ENCODE measurements at regions not wholly inside any gene's neighbourhood (a gene's known extent, or its start where the extent isn't known, plus 50 kb on each side); places are given as distances from the start of the nearest gene placed in this dataset.

DNA sequence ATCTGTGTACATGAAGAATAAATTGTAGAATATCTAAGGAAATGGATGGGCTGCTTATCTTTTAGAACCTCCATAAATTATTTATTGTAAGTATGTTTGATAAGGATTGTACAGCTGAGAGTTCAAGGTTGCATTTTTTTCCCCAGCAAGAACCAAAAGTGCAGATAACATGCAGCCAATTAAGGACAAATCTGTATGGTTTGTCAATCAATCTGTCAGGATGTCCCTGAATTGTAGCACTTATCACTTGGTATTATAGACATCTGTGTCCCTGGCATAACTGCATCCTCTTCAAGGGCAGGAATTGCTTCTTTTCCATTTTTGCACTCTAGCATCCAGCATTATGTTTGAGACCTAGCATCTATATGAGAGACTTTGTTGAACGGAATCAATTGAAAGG lies 95.4 kb upstream of the IGFBP7 start:
- Histone ChIP-seq H3K4me1 (ENCODE audit: control insufficient read depth, low read length) (no peaks in the 10 kb centered on the region), H3F3A (ENCODE audit: control insufficient read depth, insufficient read depth) (no peaks in the 10 kb centered on the region), H3K79me2 (ENCODE audit: control insufficient read depth, low read length) (no peaks in the 10 kb centered on the region), H3K4me3 (ENCODE audit: low read length) (no peak overlapping the region), H3K9me3 (ENCODE audit: control insufficient read depth, insufficient read depth, low read length) (no peaks in the 10 kb centered on the region), H3K36me3 (ENCODE audit: control insufficient read depth, low read length) (no peaks in the 10 kb centered on the region), H3K4me2 (ENCODE audit: low read length) (no peak overlapping the region), H4K20me1 (ENCODE audit: control insufficient read depth, insufficient read depth, low read depth, low read length) (no peaks in the 10 kb centered on the region), H3K27me3 (ENCODE audit: control insufficient read depth, low read length) (no peaks in the 10 kb centered on the region; the same call in 1 of the 2 replicates), H3K27ac (ENCODE audit: low read depth, low read length) (no peak overlapping the region), H3K9me2 (replicated peaks; ENCODE audit: control insufficient read depth, low read length) (no peaks in the 10 kb centered on the region)
- TF ChIP-seq, protein P1, sequence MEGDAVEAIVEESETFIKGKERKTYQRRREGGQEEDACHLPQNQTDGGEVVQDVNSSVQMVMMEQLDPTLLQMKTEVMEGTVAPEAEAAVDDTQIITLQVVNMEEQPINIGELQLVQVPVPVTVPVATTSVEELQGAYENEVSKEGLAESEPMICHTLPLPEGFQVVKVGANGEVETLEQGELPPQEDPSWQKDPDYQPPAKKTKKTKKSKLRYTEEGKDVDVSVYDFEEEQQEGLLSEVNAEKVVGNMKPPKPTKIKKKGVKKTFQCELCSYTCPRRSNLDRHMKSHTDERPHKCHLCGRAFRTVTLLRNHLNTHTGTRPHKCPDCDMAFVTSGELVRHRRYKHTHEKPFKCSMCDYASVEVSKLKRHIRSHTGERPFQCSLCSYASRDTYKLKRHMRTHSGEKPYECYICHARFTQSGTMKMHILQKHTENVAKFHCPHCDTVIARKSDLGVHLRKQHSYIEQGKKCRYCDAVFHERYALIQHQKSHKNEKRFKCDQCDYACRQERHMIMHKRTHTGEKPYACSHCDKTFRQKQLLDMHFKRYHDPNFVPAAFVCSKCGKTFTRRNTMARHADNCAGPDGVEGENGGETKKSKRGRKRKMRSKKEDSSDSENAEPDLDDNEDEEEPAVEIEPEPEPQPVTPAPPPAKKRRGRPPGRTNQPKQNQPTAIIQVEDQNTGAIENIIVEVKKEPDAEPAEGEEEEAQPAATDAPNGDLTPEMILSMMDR (IDR thresholded peaks at IDR 0.05; ENCODE audit: low read depth, low read length, poor library complexity, severe bottlenecking), result no peak
- no peak for TF ChIP-seq EZH2phosphoT487 (IDR thresholded peaks at IDR 0.05; ENCODE audit: borderline replicate concordance, low read length)

DNA sequence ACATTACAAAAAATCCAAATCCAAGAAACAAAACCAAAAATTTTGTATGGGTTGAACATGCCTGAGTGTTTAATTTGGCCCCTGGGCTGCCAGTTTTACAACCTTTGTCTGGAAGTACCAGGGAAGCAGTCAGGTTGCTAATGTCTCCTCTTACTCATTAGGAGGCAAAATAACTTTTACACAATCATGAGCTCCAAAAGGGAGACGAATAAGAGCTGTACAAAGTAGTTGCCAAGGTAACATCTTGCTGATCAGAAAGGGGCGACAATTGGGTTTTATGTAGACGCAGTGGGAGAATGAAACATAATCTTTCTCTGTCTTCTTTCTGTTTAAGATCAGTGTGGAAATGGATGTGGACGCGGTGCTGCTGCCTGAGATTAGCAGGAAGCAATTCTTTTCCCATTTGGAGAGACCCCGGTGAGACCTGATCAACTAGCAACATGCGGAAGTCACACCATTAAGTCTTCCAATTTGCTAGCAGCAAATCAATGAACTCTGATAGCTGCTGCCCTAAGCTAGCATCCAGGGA lies 90.7 kb upstream of the IGFBP7 start:
- TF ChIP-seq, protein P1 (IDR thresholded peaks at IDR 0.05; ENCODE audit: low read depth, low read length, poor library complexity, severe bottlenecking), result no peak
- no peak for TF ChIP-seq EZH2phosphoT487 (IDR thresholded peaks at IDR 0.05; ENCODE audit: borderline replicate concordance, low read length)
- H3K4me3 ChIP-seq (ENCODE audit: low read length), result no peak overlapping the region
- H3K9me3 ChIP-seq (ENCODE audit: control insufficient read depth, insufficient read depth, low read length), result no peaks in the 10 kb centered on the region
- no peaks in the 10 kb centered on the region for H3K4me1 ChIP-seq (ENCODE audit: control insufficient read depth, low read length)
- no peaks in the 10 kb centered on the region for H4K20me1 ChIP-seq (ENCODE audit: control insufficient read depth, insufficient read depth, low read depth, low read length)
- no peaks in the 10 kb centered on the region for H3F3A ChIP-seq (ENCODE audit: control insufficient read depth, insufficient read depth)
- no peaks in the 10 kb centered on the region; the same call in 1 of the 2 replicates for H3K27me3 ChIP-seq (ENCODE audit: control insufficient read depth, low read length)
- H3K27ac ChIP-seq (ENCODE audit: low read depth, low read length), result no peak overlapping the region
- H3K36me3 ChIP-seq (ENCODE audit: control insufficient read depth, low read length), result no peaks in the 10 kb centered on the region
- no peaks in the 10 kb centered on the region for H3K9me2 ChIP-seq (replicated peaks; ENCODE audit: control insufficient read depth, low read length)
- H3K79me2 ChIP-seq (ENCODE audit: control insufficient read depth, low read length), result no peaks in the 10 kb centered on the region
- H3K4me2 ChIP-seq (ENCODE audit: low read length), result no peak overlapping the region

- TF ChIP-seq EZH2phosphoT487 (IDR thresholded peaks at IDR 0.05; ENCODE audit: borderline replicate concordance, low read length), result no peak
- TF ChIP-seq, protein P1 (IDR thresholded peaks at IDR 0.05; ENCODE audit: low read depth, low read length, poor library complexity, severe bottlenecking), result no peak
- no peaks in the 10 kb centered on the region for H3F3A ChIP-seq (ENCODE audit: control insufficient read depth, insufficient read depth)
- H3K4me1 ChIP-seq (ENCODE audit: control insufficient read depth, low read length), result no peaks in the 10 kb centered on the region
- no peak overlapping the region for H3K4me2 ChIP-seq (ENCODE audit: low read length)
- H3K27me3 ChIP-seq (ENCODE audit: control insufficient read depth, low read length), result no peaks in the 10 kb centered on the region
- no peaks in the 10 kb centered on the region for H3K9me2 ChIP-seq (replicated peaks; ENCODE audit: control insufficient read depth, low read length)
- no peaks in the 10 kb centered on the region for H3K36me3 ChIP-seq (ENCODE audit: control insufficient read depth, low read length)
- no peak overlapping the region for H3K27ac ChIP-seq (ENCODE audit: low read depth, low read length)
- no peaks in the 10 kb centered on the region for H3K79me2 ChIP-seq (ENCODE audit: control insufficient read depth, low read length)
- H4K20me1 ChIP-seq (ENCODE audit: control insufficient read depth, insufficient read depth, low read depth, low read length), result no peaks in the 10 kb centered on the region
- no peaks in the 10 kb centered on the region for H3K9me3 ChIP-seq (ENCODE audit: control insufficient read depth, insufficient read depth, low read length)
- H3K4me3 ChIP-seq (ENCODE audit: low read length), result no peak overlapping the region
Measured at GRCh38 chr4:57199267-57199666, 89.1 kb upstream of the IGFBP7 start.

Measured in DOHH2 (cell line).